HCT116 (cell line): ENCODE measurements at regions not wholly inside any gene's neighbourhood (a gene's known extent, or its start where the extent isn't known, plus 50 kb on each side); places are given as distances from the start of the nearest gene placed in this dataset.

Source experiments
- ATAC-seq: fragments of 200-7000 bp; cut with Tn5 transposase; 2 replicates; pipeline ENCODE4 v1.9.1; 2020; ENCODE audit warnings: mild to moderate bottlenecking, moderate library complexity
- BruUV-seq: library from RNA; stranded (reverse); fragments of 400-500 nt; replicated peaks from 2 replicates; lab custom pipeline; 2021; lab: Mats Ljungman, UMichigan
- CTCF ChIA-PET: fragments of 300-600 bp; sonication (Branson Sonifier 250); formaldehyde crosslinking; loops from one replicate; lab custom pipeline; 2021; ENCODE audit warnings: antibody characterized with exemption; lab: Charles Lee
- POLR2A ChIA-PET: fragments of 300-600, 350-600 bp; sonication (Branson Sonifier 250); formaldehyde crosslinking; loops from one replicate; lab custom pipeline; 2021; ENCODE audit warnings: antibody characterized with exemption; lab: Charles Lee
- RAD21 ChIA-PET, 2 experiments: fragments of 300-600 bp; sonication (Branson Sonifier 250); formaldehyde crosslinking; loops; one replicate each; lab custom pipeline; 2023; ENCODE audit warnings: low total read pairs in 2 of 2; ENCODE audit not compliant: uncharacterized antibody in 2 of 2, unreplicated experiment in 2 of 2, low non-redundant PET in 1 of 2; lab: Charles Lee
- DNase-seq: peaks from one replicate; pipeline ENCODE4 v3.0.0-alpha.2; 2010; ENCODE audit warnings: low read depth, low spot score
- H2AFZ ChIP-seq: fragments of 200-600 bp; shearing (Covaris generic), sonication (generic); 2 replicates; pipeline ENCODE4 v1.6.1; 2017; ENCODE audit warnings: low read depth, mixed run types, mixed read lengths, antibody characterized with exemption, low read length; ENCODE audit not compliant: poor library complexity, severe bottlenecking
- H3K27ac ChIP-seq: 2 replicates; pipeline ENCODE4 v1.5.1; 2012; ENCODE audit warnings: low read depth, low read length
- H3K27me3 ChIP-seq: fragments of 200-600 bp; sonication (generic); 2 replicates; pipeline ENCODE4 v1.6.1; 2016; ENCODE audit warnings: mixed run types, low read length, mixed read lengths; ENCODE audit not compliant: insufficient read depth
- H3K36me3 ChIP-seq, 2 experiments: fragments of 200-500 bp in 1 of 2; fragments of 200-600 bp in 1 of 2; sonication (Bioruptor generic) in 1 of 2; sonication (generic) in 1 of 2; 2 replicates each; pipeline versions ENCODE4 v1.5.1 to v1.6.1; 2014 to 2016; ENCODE audit warnings: low read length in 2 of 2, inconsistent platforms in 1 of 2, mixed read lengths in 1 of 2, mixed run types in 1 of 2; ENCODE audit not compliant: insufficient read depth in 2 of 2, control insufficient read depth in 1 of 2
- H3K4me1 ChIP-seq, 2 experiments: fragments of 200-600 bp in 1 of 2; sonication (generic) in 1 of 2; 2 replicates each; pipeline versions ENCODE4 v1.5.1 to v1.6.1; 2012 to 2017; ENCODE audit warnings: low read length in 2 of 2, inconsistent platforms in 1 of 2, mild to moderate bottlenecking in 1 of 2, mixed read lengths in 1 of 2, mixed run types in 1 of 2, moderate library complexity in 1 of 2; ENCODE audit not compliant: insufficient read depth in 2 of 2, control insufficient read depth in 1 of 2
- H3K4me2 ChIP-seq: fragments of 200-600 bp; sonication (generic); 2 replicates; pipeline ENCODE4 v1.6.1; 2017; ENCODE audit warnings: mixed run types, low read length, mixed read lengths
- H3K4me3 ChIP-seq, 2 experiments: fragments of 200-600 bp in 1 of 2; sonication (generic) in 1 of 2; replicated peaks in 1 of 2; 2 replicates each; pipeline ENCODE4 v1.5.1; 2011 to 2016; ENCODE audit warnings: low read length in 2 of 2, control low read depth in 1 of 2, low read depth in 1 of 2, mild to moderate bottlenecking in 1 of 2, mixed read lengths in 1 of 2, mixed run types in 1 of 2
- H3K79me2 ChIP-seq: fragments of 200-600 bp; sonication (generic); 2 replicates; pipeline ENCODE4 v1.6.1; 2017; ENCODE audit warnings: mild to moderate bottlenecking, mixed run types, low read length, moderate library complexity, mixed read lengths; ENCODE audit not compliant: insufficient read depth
- H3K9ac ChIP-seq: fragments of 200-600 bp; sonication (generic); 2 replicates; pipeline ENCODE4 v1.6.1; 2016; ENCODE audit warnings: low read length, mixed read lengths
- H3K9me2 ChIP-seq: fragments of 200-600 bp; sonication (generic), shearing (Covaris generic); 2 replicates; pipeline ENCODE4 v1.6.1; 2017; ENCODE audit warnings: mixed run types, mild to moderate bottlenecking, moderate library complexity; ENCODE audit not compliant: insufficient read depth
- H3K9me3 ChIP-seq, 2 experiments: fragments of 200-500 bp in 1 of 2; fragments of 200-600 bp in 1 of 2; sonication (Bioruptor generic) in 1 of 2; sonication (generic) in 1 of 2; 2 replicates each; pipeline ENCODE4 v1.6.1; 2014 to 2017; ENCODE audit warnings: low read length in 2 of 2, mixed read lengths in 2 of 2, inconsistent platforms in 1 of 2, low read depth in 1 of 2, mild to moderate bottlenecking in 1 of 2, mixed run types in 1 of 2, moderate library complexity in 1 of 2; ENCODE audit not compliant: control insufficient read depth in 1 of 2, insufficient read depth in 1 of 2
- H4K20me1 ChIP-seq: fragments of 200-600 bp; sonication (generic), shearing (Covaris generic); 2 replicates; pipeline ENCODE4 v1.6.1; 2017; ENCODE audit warnings: mixed run types, mild to moderate bottlenecking, moderate library complexity; ENCODE audit not compliant: insufficient read depth
- ATF3 ChIP-seq: IDR thresholded peaks from 2 replicates; pipeline ENCODE4 v1.6.1; 2012
- CBX3 ChIP-seq: IDR thresholded peaks from 2 replicates; pipeline ENCODE4 v1.6.1; 2012; ENCODE audit warnings: low read depth
- CEBPB ChIP-seq: IDR thresholded peaks from 2 replicates; pipeline ENCODE4 v1.6.1; 2012; ENCODE audit warnings: low read depth
- EGR1 ChIP-seq: IDR thresholded peaks from 2 replicates; pipeline ENCODE4 v1.6.1; 2012; ENCODE audit warnings: low read depth
- ELF1 ChIP-seq: IDR thresholded peaks from 2 replicates; pipeline ENCODE4 v1.6.1; 2012; ENCODE audit warnings: low read depth, borderline replicate concordance
- EZH2 ChIP-seq: fragments of 200-600 bp; sonication (generic); IDR thresholded peaks from 2 replicates; pipeline ENCODE4 v1.6.1; 2017; ENCODE audit warnings: antibody characterized with exemption, mixed run types
- EZH2phosphoT487 ChIP-seq: fragments of 200-600 bp; IDR thresholded peaks from 2 replicates; pipeline ENCODE4 v1.6.1; 2018; ENCODE audit warnings: antibody characterized with exemption, borderline replicate concordance
- FOSL1 ChIP-seq: IDR thresholded peaks from 2 replicates; pipeline ENCODE4 v1.6.1; 2012; ENCODE audit warnings: low read depth
- JUND ChIP-seq: IDR thresholded peaks from 2 replicates; pipeline ENCODE4 v1.6.1; 2012
- POLR2AphosphoS5 ChIP-seq: IDR thresholded peaks from 2 replicates; pipeline ENCODE4 v1.6.1; 2011; ENCODE audit warnings: mild to moderate bottlenecking, low read depth, low read length, moderate library complexity
- REST ChIP-seq: IDR thresholded peaks from 2 replicates; pipeline ENCODE4 v1.6.1; 2012; ENCODE audit warnings: low read depth
- SIN3A ChIP-seq: IDR thresholded peaks from 2 replicates; pipeline ENCODE4 v1.6.1; 2012; ENCODE audit warnings: low read depth
- SRF ChIP-seq: IDR thresholded peaks from 2 replicates; pipeline ENCODE4 v1.6.1; 2012; ENCODE audit warnings: low read depth
- TCF7L2 ChIP-seq: IDR thresholded peaks from 2 replicates; pipeline ENCODE4 v1.7.0; 2011; ENCODE audit warnings: borderline replicate concordance, inconsistent platforms; ENCODE audit not compliant: insufficient read depth, insufficient read length; ENCODE audit errors: extremely low read depth
- YY1 ChIP-seq: IDR thresholded peaks from 2 replicates; pipeline ENCODE4 v1.6.1; 2011; ENCODE audit warnings: low read length, low read depth, moderate library complexity, mild to moderate bottlenecking; ENCODE audit not compliant: insufficient replicate concordance; ENCODE audit errors: extremely low read depth
- ZBTB33 ChIP-seq: IDR thresholded peaks from 2 replicates; pipeline ENCODE4 v1.6.1; 2011; ENCODE audit warnings: mild to moderate bottlenecking, low read length, moderate library complexity; ENCODE audit not compliant: insufficient replicate concordance; ENCODE audit errors: extremely low read depth
- ZFX ChIP-seq: fragments of 450-650 bp; IDR thresholded peaks from 2 replicates; pipeline ENCODE4 v1.6.1; 2017
- ZNF274 ChIP-seq: fragments of 200-500 bp; sonication (Bioruptor generic); IDR thresholded peaks from 2 replicates; pipeline ENCODE4 v1.6.1; 2014; ENCODE audit warnings: mild to moderate bottlenecking, low read depth, low read length, inconsistent platforms
- intact Hi-C: fragments of 100-400 bp; cut with micrococcal nuclease; formaldehyde crosslinking; loops from 2 replicates; pipeline ENCODE4 v1.10.0; 2022

GRCh38 chr12:47328831-47329545, 249.2 kb upstream of the AMIGO2 start (continued):
- TF ChIP-seq ZBTB33 (no peak), EGR1 (no peak), CBX3 (no peak), SRF (no peak), EZH2 (no peak)

- no peak for ATAC-seq
- Histone ChIP-seq H3K9me2 (no peaks in the 10 kb centered on the region), H2AFZ (no peak overlapping the region), H3K36me3 (no peaks in the 10 kb centered on the region), H3K79me2 (no peaks in the 10 kb centered on the region), H3K27me3 (no peaks in the 10 kb centered on the region), H3K9me3 (no peaks in the 10 kb centered on the region), H4K20me1 (no peaks in the 10 kb centered on the region), H3K9ac (no peak overlapping the region), H3K4me3 (no peak overlapping the region), H3K27ac (no peak overlapping the region), H3K4me1 (no peaks in the 10 kb centered on the region), H3K4me2 (no peak overlapping the region)
- intact Hi-C loops, result no loop called here
- ChIA-PET RAD21 (no interaction called here), CTCF (no interaction called here), POLR2A (no interaction called here)
- BruUV-seq, result no TSS peak
- DNase-seq, result no peak
- TF ChIP-seq EGR1 (no peak), ZBTB33 (no peak), ZNF274 (no peak), SRF (no peak), EZH2phosphoT487 (no peak), FOSL1 (no peak), ATF3 (no peak), TCF7L2 (no peak), ZFX (no peak), JUND (no peak), CEBPB (no peak), POLR2AphosphoS5 (no peak), REST (no peak), SIN3A (no peak), ELF1 (no peak), YY1 (no peak), EZH2 (no peak)
Observed at GRCh38 chr12:47326190-47326589, 246.4 kb upstream of the AMIGO2 start.
